CD8-positive, alpha-beta memory T cell (primary cell): ENCODE measurements at regions not wholly inside any gene's neighbourhood (a gene's known extent, or its start where the extent isn't known, plus 50 kb on each side); places are given as distances from the start of the nearest gene placed in this dataset.

Experiments used
- CTCF ChIA-PET: fragments of 350-600 bp; sonication (Branson Sonifier 250); formaldehyde crosslinking; loops from one replicate; lab custom pipeline; 2021; ENCODE audit warnings: antibody characterized with exemption; lab: Charles Lee
- POLR2A ChIA-PET: fragments of 350-600 bp; sonication (Branson Sonifier 250); formaldehyde crosslinking; loops from one replicate; lab custom pipeline; 2021; ENCODE audit warnings: antibody characterized with exemption; lab: Charles Lee
- DNase-seq, 5 donors: peaks; one replicate each; pipeline versions ENCODE4 v3.0.0 to v3.0.0-alpha.2; 2020 to 2022; ENCODE audit warnings: mixed read lengths in 1 of 5
- H3K27ac ChIP-seq: one replicate; pipeline ENCODE4 v1.7.0; 2013; ENCODE audit warnings: low read depth, mild to moderate bottlenecking, low read length, moderate library complexity
- H3K27me3 ChIP-seq: 2 replicates; pipeline ENCODE4 v1.7.0; 2013; ENCODE audit warnings: low read length, mild to moderate bottlenecking; ENCODE audit not compliant: insufficient read depth, poor library complexity, severe bottlenecking
- H3K36me3 ChIP-seq: 2 replicates; pipeline ENCODE4 v1.7.0; 2013; ENCODE audit warnings: mild to moderate bottlenecking, low read length, moderate library complexity; ENCODE audit not compliant: insufficient read depth
- H3K4me1 ChIP-seq: 2 replicates; pipeline ENCODE4 v1.7.0; 2013; ENCODE audit warnings: mild to moderate bottlenecking, low read length, moderate library complexity; ENCODE audit not compliant: insufficient read depth
- H3K4me3 ChIP-seq: 2 replicates; pipeline ENCODE4 v1.7.0; 2013; ENCODE audit warnings: mild to moderate bottlenecking, low read length
- H3K9me3 ChIP-seq: 2 replicates; pipeline ENCODE4 v1.7.0; 2013; ENCODE audit warnings: mild to moderate bottlenecking, low read length
- H3K27ac Mint-ChIP-seq, 8 donors: one replicate each; pipeline ENCODE4 v1.8.0; 2020 to 2021; ENCODE audit warnings: mixed read lengths in 8 of 8, mild to moderate bottlenecking in 6 of 8, inconsistent platforms in 3 of 8, moderate library complexity in 3 of 8
- H3K27me3 Mint-ChIP-seq, 2 donors: one replicate each; pipeline ENCODE4 v1.8.0; 2020 to 2021; ENCODE audit warnings: mixed read lengths in 2 of 2, mild to moderate bottlenecking in 1 of 2, moderate library complexity in 1 of 2
- H3K36me3 Mint-ChIP-seq, 3 donors: one replicate each; pipeline ENCODE4 v1.8.0; 2020 to 2021; ENCODE audit warnings: mixed read lengths in 3 of 3, inconsistent platforms in 1 of 3, mild to moderate bottlenecking in 1 of 3
- H3K4me1 Mint-ChIP-seq, 3 donors: one replicate each; pipeline ENCODE4 v1.8.0; 2020 to 2021; ENCODE audit warnings: mixed read lengths in 3 of 3, inconsistent platforms in 1 of 3, mild to moderate bottlenecking in 1 of 3
- H3K4me3 Mint-ChIP-seq, 7 donors: one replicate each; pipeline ENCODE4 v1.8.0; 2020 to 2021; ENCODE audit warnings: mixed read lengths in 7 of 7, mild to moderate bottlenecking in 6 of 7, moderate library complexity in 4 of 7, inconsistent platforms in 2 of 7
- H3K9me3 Mint-ChIP-seq, 5 donors: one replicate each; pipeline ENCODE4 v1.8.0; 2020 to 2022; ENCODE audit warnings: mixed read lengths in 5 of 5, mild to moderate bottlenecking in 3 of 5, moderate library complexity in 2 of 5, inconsistent platforms in 1 of 5

- peaks cover 0 to 3% (median 0%) of the 10 kb centered on the region in 3 donors for H3K36me3 Mint-ChIP-seq
Measured at GRCh38 chr2:7835151-7835550, 846.7 kb upstream of the ID2 start.

DNA sequence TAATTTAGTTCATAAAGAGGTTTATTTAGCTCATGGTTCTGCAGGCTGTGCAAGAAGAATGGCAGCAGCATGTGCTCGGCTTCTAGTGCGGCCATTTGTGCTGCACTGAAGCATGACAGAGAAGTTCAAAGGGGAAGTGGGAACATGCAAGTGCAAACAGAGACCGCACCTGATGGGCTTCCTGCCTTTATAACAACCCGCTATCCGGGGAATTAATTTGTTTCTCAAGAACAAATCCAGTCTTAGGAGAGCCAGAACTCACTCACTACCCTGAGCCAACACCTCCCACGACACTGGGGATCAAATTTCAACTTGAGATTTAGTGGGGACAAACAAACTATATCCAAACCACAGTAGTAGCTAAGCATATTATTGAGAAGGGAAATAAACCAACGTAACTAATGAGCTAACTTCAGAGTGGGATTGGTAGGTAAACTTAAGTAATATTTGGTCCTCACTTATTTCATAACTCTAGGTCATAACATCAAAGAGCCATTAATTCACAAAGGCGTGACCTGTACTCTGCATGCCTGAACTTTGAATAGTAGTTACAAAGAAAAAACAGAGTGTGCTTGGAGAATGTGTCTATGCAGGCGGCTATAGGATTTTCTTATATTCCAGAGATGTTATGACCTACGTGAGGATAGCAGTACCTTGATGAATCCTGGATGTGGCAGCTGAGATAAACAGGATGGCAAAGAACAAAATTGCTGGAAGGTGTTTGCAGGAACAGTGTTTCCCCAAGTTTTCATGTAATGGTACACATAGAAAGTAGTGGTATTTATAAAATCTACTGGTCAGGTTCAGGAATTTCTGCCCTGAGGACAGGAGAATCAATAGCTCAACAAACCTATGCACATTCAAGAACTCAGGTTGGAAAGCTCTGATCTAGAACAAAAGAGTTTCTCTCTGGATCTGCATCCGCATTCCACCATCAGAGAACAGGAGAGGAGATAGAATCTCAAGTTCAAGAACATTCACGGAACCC is 845.9 kb upstream of the ID2 start:
- Histone ChIP-seq H3K9me3 (no peaks in the 10 kb centered on the region), H3K27me3 (no peaks in the 10 kb centered on the region), H3K27ac (no peak overlapping the region), H3K36me3 (no peaks in the 10 kb centered on the region), H3K4me1 (no peaks in the 10 kb centered on the region), H3K4me3 (no peak overlapping the region)
- peak in 1 of 5 donors; percentile 14 for DNase-seq
- H3K27ac Mint-ChIP-seq, result peak overlapping the region in 2 of 8 donors; percentile 68 to 90
- ChIA-PET POLR2A (no interaction called here), CTCF (interaction anchor here (0.6 kb wide), 2 partner anchors 420 to 456 kb away, joined by 3 to 4 read pairs; no protein-coding TSS in a partner anchor)
- H3K9me3 Mint-ChIP-seq, result no peaks in the 10 kb centered on the region
- no peaks in the 10 kb centered on the region for H3K27me3 Mint-ChIP-seq
- H3K36me3 Mint-ChIP-seq, result peaks cover 0 to 3% (median 0%) of the 10 kb centered on the region in 3 donors
- H3K4me3 Mint-ChIP-seq, result no peak overlapping the region
- H3K4me1 Mint-ChIP-seq, result peaks cover 4 to 13% (median 13%) of the 10 kb centered on the region in 3 donors

More at GRCh38 chr2:7835151-7835550, 846.7 kb upstream of the ID2 start:
- no peaks in the 10 kb centered on the region for H3K9me3 Mint-ChIP-seq
- Histone ChIP-seq H3K27me3 (no peaks in the 10 kb centered on the region), H3K27ac (no peak overlapping the region), H3K9me3 (no peaks in the 10 kb centered on the region), H3K4me3 (no peak overlapping the region), H3K4me1 (no peaks in the 10 kb centered on the region), H3K36me3 (no peaks in the 10 kb centered on the region)
- no peak for DNase-seq
- H3K4me1 Mint-ChIP-seq, result peaks cover 4 to 13% (median 13%) of the 10 kb centered on the region in 3 donors
- no peaks in the 10 kb centered on the region for H3K27me3 Mint-ChIP-seq
- no peak overlapping the region for H3K4me3 Mint-ChIP-seq
- no peak overlapping the region for H3K27ac Mint-ChIP-seq
- ChIA-PET POLR2A (no interaction called here), CTCF (no interaction called here)

GRCh38 chr2:7837237-7837760 is 844.6 kb upstream of the ID2 start:
- H3K27ac Mint-ChIP-seq, result no peak overlapping the region
- no peaks in the 10 kb centered on the region for H3K27me3 Mint-ChIP-seq
- Histone ChIP-seq H3K27me3 (no peaks in the 10 kb centered on the region), H3K9me3 (no peaks in the 10 kb centered on the region), H3K27ac (no peak overlapping the region), H3K4me3 (no peak overlapping the region), H3K36me3 (no peaks in the 10 kb centered on the region), H3K4me1 (no peaks in the 10 kb centered on the region)
- H3K9me3 Mint-ChIP-seq, result no peaks in the 10 kb centered on the region
- ChIA-PET POLR2A (no interaction called here), CTCF (interaction anchor here (0.6 kb wide), 1 partner anchor 458 kb away, joined by 4 read pairs; no protein-coding TSS in a partner anchor)
- peaks cover 0 to 5% (median 0%) of the 10 kb centered on the region in 3 donors for H3K36me3 Mint-ChIP-seq
- H3K4me3 Mint-ChIP-seq, result no peak overlapping the region
- H3K4me1 Mint-ChIP-seq, result peaks cover 6 to 19% (median 16%) of the 10 kb centered on the region in 3 donors
- DNase-seq, result no peak

DNA sequence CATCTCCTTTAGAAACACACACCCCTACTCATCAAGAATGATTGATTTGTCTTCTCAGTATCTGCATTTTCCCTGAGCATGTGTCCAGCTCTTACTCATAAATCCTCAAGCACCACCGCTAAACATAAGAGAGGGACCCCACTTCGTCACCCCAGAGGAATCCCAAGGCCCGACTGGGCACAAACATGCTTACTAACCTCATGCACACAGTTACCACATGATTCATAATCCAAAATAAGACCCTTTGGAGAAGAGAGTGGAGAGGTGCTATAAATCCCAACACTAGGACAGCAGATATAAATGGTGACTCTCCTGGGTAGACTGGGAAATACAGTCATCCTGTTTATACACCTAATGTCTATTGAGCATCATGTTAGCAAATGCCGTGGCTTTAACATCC is 843.2 kb upstream of the ID2 start:
- H3K27ac Mint-ChIP-seq, result no peak overlapping the region
- Histone ChIP-seq H3K27me3 (no peaks in the 10 kb centered on the region), H3K36me3 (no peaks in the 10 kb centered on the region), H3K4me1 (no peaks in the 10 kb centered on the region), H3K4me3 (no peak overlapping the region), H3K27ac (no peak overlapping the region), H3K9me3 (no peaks in the 10 kb centered on the region)
- H3K4me3 Mint-ChIP-seq, result no peak overlapping the region
- peaks cover 0 to under 1% of the 10 kb centered on the region in 2 donors for H3K27me3 Mint-ChIP-seq
- CTCF ChIA-PET, result no interaction called here
- peaks cover 6 to 19% (median 16%) of the 10 kb centered on the region in 3 donors for H3K4me1 Mint-ChIP-seq
- DNase-seq, result no peak
- POLR2A ChIA-PET, result no interaction called here
- no peaks in the 10 kb centered on the region for H3K9me3 Mint-ChIP-seq
- peaks cover 0 to 5% (median 0%) of the 10 kb centered on the region in 3 donors for H3K36me3 Mint-ChIP-seq

GRCh38 chr2:7840651-7841380 is 841.0 kb upstream of the ID2 start:
- ChIA-PET POLR2A (no interaction called here), CTCF (no interaction called here)
- H3K36me3 Mint-ChIP-seq, result peaks cover 0 to 5% (median 0%) of the 10 kb centered on the region in 3 donors
- Histone ChIP-seq H3K9me3 (no peaks in the 10 kb centered on the region), H3K27me3 (no peaks in the 10 kb centered on the region), H3K36me3 (no peaks in the 10 kb centered on the region), H3K4me1 (no peaks in the 10 kb centered on the region), H3K27ac (no peak overlapping the region), H3K4me3 (no peak overlapping the region)
- peak overlapping the region in 1 of 8 donors; percentile 9 for H3K27ac Mint-ChIP-seq
- DNase-seq, result no peak
- peaks cover 3 to 12% (median 9%) of the 10 kb centered on the region in 3 donors for H3K4me1 Mint-ChIP-seq
- H3K27me3 Mint-ChIP-seq, result peaks cover 0 to 3% of the 10 kb centered on the region in 2 donors
- no peaks in the 10 kb centered on the region for H3K9me3 Mint-ChIP-seq
- no peak overlapping the region for H3K4me3 Mint-ChIP-seq

- Histone ChIP-seq H3K27me3 (no peaks in the 10 kb centered on the region), H3K36me3 (no peaks in the 10 kb centered on the region), H3K4me1 (no peaks in the 10 kb centered on the region), H3K27ac (no peak overlapping the region), H3K4me3 (no peak overlapping the region), H3K9me3 (no peaks in the 10 kb centered on the region)
- CTCF ChIA-PET, result no interaction called here
- no peak for DNase-seq
- H3K36me3 Mint-ChIP-seq, result peaks cover 0 to 5% (median 0%) of the 10 kb centered on the region in 3 donors
- peaks cover 0 to 3% of the 10 kb centered on the region in 2 donors for H3K27me3 Mint-ChIP-seq
- H3K27ac Mint-ChIP-seq, result peak overlapping the region in 3 of 8 donors; percentile 37 to 62 (median 44)
- H3K9me3 Mint-ChIP-seq, result no peaks in the 10 kb centered on the region
- no peak overlapping the region for H3K4me3 Mint-ChIP-seq
- POLR2A ChIA-PET, result no interaction called here
- peaks cover 2 to 6% (median 3%) of the 10 kb centered on the region in 3 donors for H3K4me1 Mint-ChIP-seq
Measured at GRCh38 chr2:7841751-7842150, 840.1 kb upstream of the ID2 start.

- Mint-ChIP-seq H3K27ac (no peak overlapping the region), H3K4me1 (peaks cover 4 to 18% (median 14%) of the 10 kb centered on the region in 3 donors), H3K36me3 (peaks cover 0 to 2% (median 0%) of the 10 kb centered on the region in 3 donors), H3K9me3 (no peaks in the 10 kb centered on the region), H3K4me3 (no peak overlapping the region), H3K27me3 (peaks cover 0 to 3% of the 10 kb centered on the region in 2 donors)
- no peaks in the 10 kb centered on the region for H3K9me3 ChIP-seq
- no peak overlapping the region for H3K4me3 ChIP-seq
- no peaks in the 10 kb centered on the region for H3K36me3 ChIP-seq
- H3K4me1 ChIP-seq, result no peaks in the 10 kb centered on the region
- CTCF ChIA-PET, result no interaction called here
- DNase-seq, result no peak
- H3K27ac ChIP-seq, result no peak overlapping the region
- no peaks in the 10 kb centered on the region for H3K27me3 ChIP-seq
- POLR2A ChIA-PET, result no interaction called here
Measured at GRCh38 chr2:7844414-7844965, 837.4 kb upstream of the ID2 start.
